ENCODE measurements at regions not wholly inside any gene's neighbourhood (a gene's known extent, or its start where the extent isn't known, plus 50 kb on each side); places are given as distances from the start of the nearest gene placed in this dataset.
A peak's percentile ranks its signal among the peaks of the same experiment; 100 is the strongest.

DNA sequence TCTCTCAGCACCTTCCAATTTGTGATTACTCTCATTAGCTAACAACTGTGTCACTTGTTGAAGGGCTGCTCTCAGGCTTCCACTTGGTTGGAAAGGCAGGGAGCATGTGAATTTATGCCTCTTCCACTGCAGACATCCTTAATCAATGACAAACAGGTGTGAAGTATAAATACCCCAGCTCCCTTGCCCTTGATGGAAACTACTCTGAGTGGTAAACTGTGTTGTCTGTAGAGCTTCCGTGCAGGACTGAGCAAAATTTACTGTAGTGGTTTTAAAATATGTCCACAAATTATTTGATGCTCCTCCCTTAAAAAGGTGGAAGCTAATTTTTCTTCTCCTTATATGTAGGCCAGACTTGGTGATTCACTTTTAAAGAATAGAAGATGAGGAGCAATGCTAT, 253.0 kb upstream of the TBX18 start:
- TF ChIP-seq, protein P1, sequence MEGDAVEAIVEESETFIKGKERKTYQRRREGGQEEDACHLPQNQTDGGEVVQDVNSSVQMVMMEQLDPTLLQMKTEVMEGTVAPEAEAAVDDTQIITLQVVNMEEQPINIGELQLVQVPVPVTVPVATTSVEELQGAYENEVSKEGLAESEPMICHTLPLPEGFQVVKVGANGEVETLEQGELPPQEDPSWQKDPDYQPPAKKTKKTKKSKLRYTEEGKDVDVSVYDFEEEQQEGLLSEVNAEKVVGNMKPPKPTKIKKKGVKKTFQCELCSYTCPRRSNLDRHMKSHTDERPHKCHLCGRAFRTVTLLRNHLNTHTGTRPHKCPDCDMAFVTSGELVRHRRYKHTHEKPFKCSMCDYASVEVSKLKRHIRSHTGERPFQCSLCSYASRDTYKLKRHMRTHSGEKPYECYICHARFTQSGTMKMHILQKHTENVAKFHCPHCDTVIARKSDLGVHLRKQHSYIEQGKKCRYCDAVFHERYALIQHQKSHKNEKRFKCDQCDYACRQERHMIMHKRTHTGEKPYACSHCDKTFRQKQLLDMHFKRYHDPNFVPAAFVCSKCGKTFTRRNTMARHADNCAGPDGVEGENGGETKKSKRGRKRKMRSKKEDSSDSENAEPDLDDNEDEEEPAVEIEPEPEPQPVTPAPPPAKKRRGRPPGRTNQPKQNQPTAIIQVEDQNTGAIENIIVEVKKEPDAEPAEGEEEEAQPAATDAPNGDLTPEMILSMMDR (IDR thresholded peaks at IDR 0.05; ENCODE audit: low read depth, low read length) = no peak
- TF ChIP-seq, protein P2, sequence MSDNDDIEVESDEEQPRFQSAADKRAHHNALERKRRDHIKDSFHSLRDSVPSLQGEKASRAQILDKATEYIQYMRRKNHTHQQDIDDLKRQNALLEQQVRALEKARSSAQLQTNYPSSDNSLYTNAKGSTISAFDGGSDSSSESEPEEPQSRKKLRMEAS (IDR thresholded peaks at IDR 0.05; ENCODE audit: low read depth, low read length) = no peak
- TF ChIP-seq MYC (IDR thresholded peaks at IDR 0.05; ENCODE audit: low read depth, low read length) (no peak), POLR2A (IDR thresholded peaks at IDR 0.05; ENCODE audit: extremely low read depth, insufficient read length) (no peak)
- H3K4me3 ChIP-seq (ENCODE audit: low read depth, low read length) = no peak overlapping the region
- DNase-seq (ENCODE audit: low read depth) = no peak

DNA sequence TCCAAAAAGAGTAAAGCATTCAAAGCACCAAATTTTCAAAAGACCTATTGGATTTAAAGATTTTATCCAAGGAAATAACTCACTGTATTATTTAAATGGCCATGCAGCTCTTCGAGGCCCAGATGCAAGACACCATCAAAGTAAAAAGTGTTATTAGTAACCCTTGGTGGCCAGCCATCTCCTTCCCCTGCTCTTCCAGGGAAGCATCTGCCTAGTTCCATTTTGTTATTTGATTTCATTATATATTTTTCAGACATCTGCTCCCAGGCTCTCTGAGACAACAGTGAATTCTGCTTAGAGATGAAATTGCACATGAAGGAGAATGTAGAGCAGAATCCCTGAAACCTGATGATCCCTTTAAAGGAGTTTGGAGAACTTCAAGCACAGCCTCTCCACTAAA, 252.3 kb upstream of the TBX18 start:
- no peak for DNase-seq (ENCODE audit: low read depth)
- TF ChIP-seq, protein P2 (IDR thresholded peaks at IDR 0.05; ENCODE audit: low read depth, low read length) = no peak
- TF ChIP-seq, protein P1 (IDR thresholded peaks at IDR 0.05; ENCODE audit: low read depth, low read length) = no peak
- TF ChIP-seq MYC (IDR thresholded peaks at IDR 0.05; ENCODE audit: low read depth, low read length) (no peak), POLR2A (IDR thresholded peaks at IDR 0.05; ENCODE audit: extremely low read depth, insufficient read length) (no peak)
- no peak overlapping the region for H3K4me3 ChIP-seq (ENCODE audit: low read depth, low read length)

DNA sequence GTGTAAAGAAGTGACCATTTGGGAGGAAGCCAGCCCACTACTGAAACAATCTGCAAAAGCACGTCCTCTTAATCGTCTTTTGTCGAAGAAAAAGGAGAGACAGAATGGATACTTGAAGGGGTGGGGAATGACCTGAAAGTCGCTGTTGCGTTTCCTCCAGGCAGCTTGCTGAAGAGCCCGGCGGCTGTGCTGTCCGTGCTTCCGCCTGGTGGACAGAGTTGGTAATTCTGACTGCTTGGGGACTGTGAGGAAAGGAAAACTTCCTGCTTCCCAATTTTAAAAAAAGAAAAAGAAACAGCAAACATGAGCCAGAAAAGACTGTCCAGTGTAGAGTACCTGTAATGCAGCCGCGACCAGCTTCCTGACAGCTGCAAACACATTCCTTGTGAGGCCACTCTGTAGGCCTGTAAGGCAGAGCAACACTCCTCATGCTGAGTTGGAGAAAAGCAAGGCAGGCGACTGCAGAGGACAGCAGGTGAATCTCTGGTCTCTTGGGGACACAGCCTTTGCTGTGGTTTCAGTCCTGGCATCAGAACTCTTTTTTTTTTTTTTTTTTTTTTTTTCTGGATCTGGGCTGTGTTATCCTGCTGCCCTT, 251.1 kb upstream of the TBX18 start:
- TF ChIP-seq, protein P2 (IDR thresholded peaks at IDR 0.05; ENCODE audit: low read depth, low read length) = no peak
- TF ChIP-seq, protein P1 (IDR thresholded peaks at IDR 0.05; ENCODE audit: low read depth, low read length) = peak; percentile 55
- no peak for TF ChIP-seq MYC (IDR thresholded peaks at IDR 0.05; ENCODE audit: low read depth, low read length)
- no peak overlapping the region for H3K4me3 ChIP-seq (ENCODE audit: low read depth, low read length)
- peak; percentile 41 for DNase-seq (ENCODE audit: low read depth)

DNA sequence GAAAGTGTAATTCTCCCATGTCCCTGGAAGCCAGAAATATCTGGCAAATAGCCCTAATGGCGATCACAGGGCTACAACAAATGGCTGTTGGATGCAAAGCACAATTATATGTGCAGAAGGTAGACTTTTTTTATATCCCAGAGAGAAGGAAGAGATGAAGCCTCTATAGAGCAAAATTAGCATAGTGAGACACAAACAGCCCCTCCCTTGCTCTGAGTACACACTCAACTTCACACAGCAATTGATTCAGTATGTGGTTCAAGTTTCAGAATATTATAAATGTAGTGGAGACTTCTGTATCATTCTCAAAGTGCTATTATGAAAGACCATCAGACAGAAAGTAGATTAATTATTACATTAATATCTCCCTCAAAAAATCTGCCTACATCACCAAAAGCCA, 246.5 kb upstream of the TBX18 start:
- DNase-seq (ENCODE audit: low read depth) = no peak
- TF ChIP-seq POLR2A (IDR thresholded peaks at IDR 0.05; ENCODE audit: extremely low read depth, insufficient read length) = no peak
- TF ChIP-seq, protein P1 (IDR thresholded peaks at IDR 0.05; ENCODE audit: low read depth, low read length) = no peak
- TF ChIP-seq, protein P2 (IDR thresholded peaks at IDR 0.05; ENCODE audit: low read depth, low read length) = no peak
- TF ChIP-seq MYC (IDR thresholded peaks at IDR 0.05; ENCODE audit: low read depth, low read length) = no peak
- no peak overlapping the region for H3K4me3 ChIP-seq (ENCODE audit: low read depth, low read length)

DNA sequence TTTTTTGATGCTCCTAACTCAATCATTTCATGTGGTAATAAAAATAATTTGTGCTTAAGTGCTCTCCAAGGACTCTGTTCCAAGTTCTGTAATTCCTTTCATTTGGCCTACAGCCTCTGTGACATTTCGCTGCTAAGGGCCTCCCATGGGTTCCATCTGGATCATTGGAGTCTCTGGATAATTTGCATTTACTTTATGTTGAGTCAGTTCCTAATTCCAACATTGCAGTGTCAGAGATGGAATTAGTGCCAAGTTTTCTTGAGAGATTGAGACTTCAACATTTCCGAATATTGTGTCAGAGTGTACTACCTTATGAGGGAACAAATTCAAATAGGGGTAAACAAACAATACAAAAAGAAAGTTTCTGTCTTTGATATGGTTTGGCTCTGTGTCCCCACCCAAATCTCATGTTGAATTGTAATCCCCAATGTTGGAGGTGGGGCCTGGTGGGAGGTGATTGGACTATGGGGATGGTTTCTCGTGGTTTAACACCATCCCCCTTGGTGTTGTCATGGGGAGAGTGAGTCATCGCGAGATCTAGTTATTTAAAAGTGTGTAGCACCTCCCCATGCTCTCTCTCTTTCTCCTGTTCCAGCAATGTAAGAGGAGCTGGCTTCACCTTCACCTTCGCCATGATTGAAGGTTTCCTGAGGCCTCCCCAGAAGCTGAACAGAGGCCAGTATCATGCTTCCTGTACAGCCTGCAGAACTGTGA, 244.1 kb upstream of the TBX18 start:
- TF ChIP-seq, protein P1 (IDR thresholded peaks at IDR 0.05; ENCODE audit: low read depth, low read length) = no peak
- TF ChIP-seq MYC (IDR thresholded peaks at IDR 0.05; ENCODE audit: low read depth, low read length) = no peak
- DNase-seq (ENCODE audit: low read depth) = no peak
- no peak overlapping the region for H3K4me3 ChIP-seq (ENCODE audit: low read depth, low read length)
